Ascending aorta (tissue), 2 donors: ENCODE measurements at regions not wholly inside any gene's neighbourhood (a gene's known extent, or its start where the extent isn't known, plus 50 kb on each side); places are given as distances from the start of the nearest gene placed in this dataset.

ENCODE experiments used
- DNase-seq, 2 donors: peaks; one replicate each; pipeline ENCODE4 v3.0.0-alpha.2; 2019; ENCODE audit warnings: low spot score in 2 of 2
- H3K27ac ChIP-seq, 2 donors: fragments of 200-600 bp; sonication (generic); one replicate each; pipeline ENCODE4 v1.5.1; 2016 to 2017; ENCODE audit warnings: mild to moderate bottlenecking in 1 of 2
- H3K27me3 ChIP-seq: fragments of 200-600 bp; sonication (generic); one replicate; pipeline ENCODE4 v1.5.1; 2017
- H3K36me3 ChIP-seq, 2 donors: fragments of 200-600 bp; sonication (generic); one replicate each; pipeline ENCODE4 v1.5.1; 2016
- H3K4me1 ChIP-seq, 2 donors: fragments of 200-600 bp; sonication (generic); one replicate each; pipeline ENCODE4 v1.5.1; 2016 to 2017; ENCODE audit warnings: mild to moderate bottlenecking in 1 of 2
- H3K4me3 ChIP-seq, 2 donors: fragments of 200-600 bp; sonication (generic); one replicate each; pipeline ENCODE4 v1.5.1; 2016 to 2017; ENCODE audit warnings: mild to moderate bottlenecking in 1 of 2
- H3K9me3 ChIP-seq, 2 donors: fragments of 200-600 bp; sonication (generic); one replicate each; pipeline ENCODE4 v1.5.1; 2016
- CTCF ChIP-seq, 3 experiments: fragments of 200-600 bp in 2 of 3; fragments of 450-650 bp in 1 of 3; sonication (generic) in 2 of 3; IDR thresholded peaks; one replicate each; pipeline ENCODE4 v1.5.1; 2016 to 2019; ENCODE audit warnings: antibody characterized with exemption in 3 of 3, mild to moderate bottlenecking in 1 of 3, moderate library complexity in 1 of 3
- intact Hi-C: fragments of 100-400 bp; cut with DNase I; formaldehyde crosslinking; loops from one replicate; pipeline ENCODE4 v1.15.1; 2023

DNA sequence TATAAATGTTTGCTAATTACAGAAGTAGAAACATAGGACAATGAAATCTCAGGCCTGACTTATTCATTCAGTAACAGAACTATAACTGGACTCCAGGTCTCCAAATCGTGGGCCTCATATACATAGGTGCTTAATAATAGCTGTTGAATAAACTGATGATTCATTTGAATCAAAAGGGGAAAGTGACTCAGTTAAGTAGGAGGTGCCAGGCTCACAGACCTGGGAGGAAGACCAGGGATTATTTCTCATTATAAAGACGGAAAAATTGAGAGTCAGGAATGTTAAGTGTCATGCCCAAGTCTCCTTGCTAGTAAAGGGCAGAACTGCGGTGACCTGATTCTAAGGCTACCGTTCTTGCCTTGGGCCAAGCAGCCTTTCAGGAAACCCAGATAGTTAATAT, 131.5 kb downstream of the HS3ST1 start:
- Histone ChIP-seq H3K4me3 (no peak overlapping the region), H3K27ac (no peak overlapping the region), H3K36me3 (no peaks in the 10 kb centered on the region), H3K4me1 (no peaks in the 10 kb centered on the region), H3K9me3 (no peaks in the 10 kb centered on the region), H3K27me3 (no peaks in the 10 kb centered on the region)
- intact Hi-C loops = no loop called here
- no peak for TF ChIP-seq CTCF (IDR thresholded peaks at IDR 0.05)
- DNase-seq = no peak

DNA sequence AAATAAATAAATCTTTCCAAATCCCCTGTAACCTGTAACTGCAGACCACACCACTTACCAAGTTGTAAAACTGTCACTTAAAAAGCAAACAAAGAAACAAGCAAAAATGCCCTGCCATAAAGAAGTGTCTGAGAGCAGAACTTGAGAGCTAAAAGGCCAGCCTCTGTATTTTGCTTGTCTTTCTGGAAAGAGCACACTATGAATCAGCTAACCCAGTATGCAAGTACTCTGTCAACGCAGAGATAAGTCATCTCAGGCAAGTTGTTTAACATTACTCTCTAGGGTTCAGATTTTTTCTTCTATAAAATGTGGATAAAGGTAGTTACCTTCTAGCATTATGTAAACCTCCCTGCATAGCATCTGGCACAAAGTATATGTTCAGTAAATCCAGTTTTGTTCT, 134.8 kb downstream of the HS3ST1 start:
- Histone ChIP-seq H3K4me3 (no peak overlapping the region), H3K36me3 (no peaks in the 10 kb centered on the region), H3K4me1 (no peaks in the 10 kb centered on the region), H3K27me3 (no peaks in the 10 kb centered on the region), H3K9me3 (no peaks in the 10 kb centered on the region), H3K27ac (no peak overlapping the region)
- TF ChIP-seq CTCF (IDR thresholded peaks at IDR 0.05) = no peak
- DNase-seq = no peak
- intact Hi-C loops = no loop called here

DNA sequence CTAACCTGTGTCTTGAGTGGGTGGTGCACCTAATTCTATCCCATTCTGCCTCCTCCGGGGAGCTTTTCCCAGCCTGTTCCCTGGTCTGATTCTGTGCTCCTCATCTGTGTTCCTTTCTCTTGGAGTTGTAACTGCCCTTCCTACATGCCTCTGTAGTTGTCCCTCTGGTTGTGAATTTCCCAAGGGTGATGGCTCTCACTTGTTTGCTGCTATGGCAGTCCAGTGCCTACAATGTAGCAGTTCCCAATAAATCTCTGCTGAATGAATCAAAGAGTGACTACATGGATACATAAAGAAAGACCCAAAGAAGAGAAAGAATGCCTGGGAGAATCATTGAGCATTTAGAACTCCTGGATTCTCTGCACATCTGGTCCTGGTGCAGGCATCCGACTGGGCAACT, 141.6 kb downstream of the HS3ST1 start:
- Histone ChIP-seq H3K27ac (no peak overlapping the region), H3K4me1 (no peaks in the 10 kb centered on the region), H3K4me3 (no peak overlapping the region), H3K36me3 (no peaks in the 10 kb centered on the region), H3K27me3 (no peaks in the 10 kb centered on the region), H3K9me3 (no peaks in the 10 kb centered on the region)
- no peak for TF ChIP-seq CTCF (IDR thresholded peaks at IDR 0.05)
- intact Hi-C loops = no loop called here
- DNase-seq = no peak

GRCh38 chr4:11286533-11286932, 142.2 kb downstream of the HS3ST1 start:
- TF ChIP-seq CTCF (IDR thresholded peaks at IDR 0.05) = no peak
- no peak overlapping the region for H3K27ac ChIP-seq
- no peaks in the 10 kb centered on the region for H3K4me1 ChIP-seq
- H3K36me3 ChIP-seq = no peaks in the 10 kb centered on the region
- DNase-seq = no peak
- no peaks in the 10 kb centered on the region for H3K27me3 ChIP-seq
- H3K4me3 ChIP-seq = no peak overlapping the region
- intact Hi-C loops = no loop called here
- no peaks in the 10 kb centered on the region for H3K9me3 ChIP-seq

DNA sequence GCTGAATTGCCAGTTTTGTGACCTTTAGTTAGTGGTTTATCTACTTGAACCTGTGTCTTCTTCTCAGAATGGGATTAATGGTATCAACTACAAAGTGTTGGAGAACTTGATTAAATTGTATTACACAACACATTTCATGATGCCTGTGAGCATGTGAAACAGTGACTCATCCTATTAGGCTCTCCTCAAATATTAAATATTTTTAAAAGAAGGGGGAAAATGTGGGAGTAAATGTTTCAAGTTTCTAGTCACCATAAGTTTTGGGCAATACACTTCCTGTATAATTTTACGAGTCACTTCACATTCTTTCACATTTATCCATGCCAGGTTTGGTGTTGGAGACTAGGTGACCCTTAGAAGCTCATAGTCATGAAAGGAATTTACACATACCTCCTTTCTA, 147.0 kb downstream of the HS3ST1 start:
- intact Hi-C loops = no loop called here
- TF ChIP-seq CTCF (IDR thresholded peaks at IDR 0.05) = no peak
- H3K36me3 ChIP-seq = no peaks in the 10 kb centered on the region
- H3K4me1 ChIP-seq = no peaks in the 10 kb centered on the region
- H3K4me3 ChIP-seq = no peak overlapping the region
- no peak for DNase-seq
- no peaks in the 10 kb centered on the region for H3K9me3 ChIP-seq
- H3K27me3 ChIP-seq = no peaks in the 10 kb centered on the region
- H3K27ac ChIP-seq = no peak overlapping the region

DNA sequence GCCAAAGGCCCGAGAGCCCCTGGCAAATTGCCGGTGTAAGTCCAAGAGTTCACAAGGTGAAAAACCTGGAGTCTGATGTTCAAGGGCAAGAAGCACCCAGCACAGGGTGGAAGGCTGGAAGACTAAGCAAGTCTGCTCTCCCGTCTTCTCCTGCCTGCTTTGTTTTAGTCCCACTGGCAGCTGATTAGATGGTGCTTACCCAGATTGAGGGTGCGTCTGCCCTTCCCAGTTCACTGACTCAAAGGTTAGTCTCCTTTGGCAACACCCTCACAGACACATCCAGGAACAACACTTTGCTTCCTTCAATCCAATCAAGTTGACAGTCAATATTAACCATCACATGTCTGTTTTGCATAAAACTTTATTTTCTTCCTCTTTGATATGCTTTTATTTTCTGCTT, 157.4 kb downstream of the HS3ST1 start:
- Histone ChIP-seq H3K4me3 (no peak overlapping the region), H3K27me3 (no peaks in the 10 kb centered on the region), H3K9me3 (no peaks in the 10 kb centered on the region), H3K36me3 (no peaks in the 10 kb centered on the region), H3K4me1 (no peaks in the 10 kb centered on the region), H3K27ac (no peak overlapping the region)
- DNase-seq = no peak
- intact Hi-C loops = no loop called here
- no peak for TF ChIP-seq CTCF (IDR thresholded peaks at IDR 0.05)
